Loucy (cell line): ENCODE measurements at regions not wholly inside any gene's neighbourhood (a gene's known extent, or its start where the extent isn't known, plus 50 kb on each side); places are given as distances from the start of the nearest gene placed in this dataset.

ENCODE experiments used
- H2AFZ ChIP-seq: fragments of 200-600 bp; sonication (generic); 2 replicates; pipeline ENCODE4 v1.6.0; 2016; ENCODE audit warnings: antibody characterized with exemption, mild to moderate bottlenecking, low read length, moderate library complexity
- H3F3A ChIP-seq: fragments of 200-600 bp; 2 replicates; pipeline ENCODE4 v1.6.0; 2016; ENCODE audit warnings: antibody characterized with exemption, low read depth, mild to moderate bottlenecking
- H3K27me3 ChIP-seq: fragments of 200-600 bp; sonication (generic); 2 replicates; pipeline ENCODE4 v1.6.1; 2014; ENCODE audit warnings: low read length, mild to moderate bottlenecking; ENCODE audit not compliant: insufficient read depth, poor library complexity, severe bottlenecking
- H3K36me3 ChIP-seq: fragments of 200-600 bp; sonication (generic); 2 replicates; pipeline ENCODE4 v1.6.1; 2016; ENCODE audit warnings: low read length; ENCODE audit not compliant: insufficient read depth
- H3K4me1 ChIP-seq: fragments of 200-600 bp; sonication (generic); 2 replicates; pipeline ENCODE4 v1.5.1; 2014; ENCODE audit warnings: low read length, mild to moderate bottlenecking; ENCODE audit not compliant: insufficient read depth, poor library complexity, severe bottlenecking
- H3K4me2 ChIP-seq: fragments of 200-600 bp; sonication (generic); 2 replicates; pipeline ENCODE4 v1.6.0; 2014; ENCODE audit warnings: antibody characterized with exemption, low read length, low read depth, mild to moderate bottlenecking; ENCODE audit not compliant: poor library complexity, severe bottlenecking
- H3K4me3 ChIP-seq: fragments of 200-600 bp; sonication (generic); 2 replicates; pipeline ENCODE4 v1.5.1; 2014; ENCODE audit warnings: low read length, mild to moderate bottlenecking, mixed read lengths; ENCODE audit not compliant: poor library complexity, severe bottlenecking
- H3K79me2 ChIP-seq: fragments of 200-600 bp; sonication (generic); 2 replicates; pipeline ENCODE4 v1.6.1; 2014; ENCODE audit warnings: low read length; ENCODE audit not compliant: insufficient read depth
- H3K9ac ChIP-seq: fragments of 200-600 bp; sonication (generic); 2 replicates; pipeline ENCODE4 v1.6.0; 2014; ENCODE audit warnings: mild to moderate bottlenecking, low read depth, low read length, moderate library complexity; ENCODE audit not compliant: poor library complexity, severe bottlenecking
- H3K9me2 ChIP-seq: fragments of 200-600 bp; sonication (generic); replicated peaks from 2 replicates; pipeline ENCODE4 v1.6.1; 2016; ENCODE audit warnings: low read depth, low read length, mixed read lengths
- H3K9me3 ChIP-seq: fragments of 200-600 bp; sonication (generic); 2 replicates; pipeline ENCODE4 v1.6.1; 2014; ENCODE audit warnings: mild to moderate bottlenecking, antibody characterized with exemption, low read length, low read depth; ENCODE audit not compliant: insufficient read depth
- H4K20me1 ChIP-seq: fragments of 200-600 bp; sonication (generic); 2 replicates; pipeline ENCODE4 v1.6.0; 2014; ENCODE audit warnings: antibody characterized with exemption, low read length, mild to moderate bottlenecking; ENCODE audit not compliant: insufficient read depth, poor library complexity, severe bottlenecking
- EZH2phosphoT487 ChIP-seq: fragments of 200-600 bp; IDR thresholded peaks from 2 replicates; pipeline ENCODE4 v1.6.1; 2018; ENCODE audit warnings: antibody characterized with exemption, mild to moderate bottlenecking, moderate library complexity, borderline replicate concordance
- TF ChIP-seq, protein P1 (sequence below): fragments of 200-600 bp; sonication (generic); conservative IDR thresholded peaks from 2 replicates; pipeline ENCODE4 v1.5.1; 2014; ENCODE audit warnings: mild to moderate bottlenecking, antibody characterized with exemption, low read length

GRCh38 chr3:10715886-10716285, 100.1 kb upstream of the SLC6A11 start:
- TF ChIP-seq EZH2phosphoT487, result no peak
- TF ChIP-seq, protein P1, sequence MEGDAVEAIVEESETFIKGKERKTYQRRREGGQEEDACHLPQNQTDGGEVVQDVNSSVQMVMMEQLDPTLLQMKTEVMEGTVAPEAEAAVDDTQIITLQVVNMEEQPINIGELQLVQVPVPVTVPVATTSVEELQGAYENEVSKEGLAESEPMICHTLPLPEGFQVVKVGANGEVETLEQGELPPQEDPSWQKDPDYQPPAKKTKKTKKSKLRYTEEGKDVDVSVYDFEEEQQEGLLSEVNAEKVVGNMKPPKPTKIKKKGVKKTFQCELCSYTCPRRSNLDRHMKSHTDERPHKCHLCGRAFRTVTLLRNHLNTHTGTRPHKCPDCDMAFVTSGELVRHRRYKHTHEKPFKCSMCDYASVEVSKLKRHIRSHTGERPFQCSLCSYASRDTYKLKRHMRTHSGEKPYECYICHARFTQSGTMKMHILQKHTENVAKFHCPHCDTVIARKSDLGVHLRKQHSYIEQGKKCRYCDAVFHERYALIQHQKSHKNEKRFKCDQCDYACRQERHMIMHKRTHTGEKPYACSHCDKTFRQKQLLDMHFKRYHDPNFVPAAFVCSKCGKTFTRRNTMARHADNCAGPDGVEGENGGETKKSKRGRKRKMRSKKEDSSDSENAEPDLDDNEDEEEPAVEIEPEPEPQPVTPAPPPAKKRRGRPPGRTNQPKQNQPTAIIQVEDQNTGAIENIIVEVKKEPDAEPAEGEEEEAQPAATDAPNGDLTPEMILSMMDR, result no peak
- H3K27me3 ChIP-seq, result no peaks in the 10 kb centered on the region
- no peak overlapping the region for H3K4me2 ChIP-seq
- no peak overlapping the region for H2AFZ ChIP-seq
- no peaks in the 10 kb centered on the region for H4K20me1 ChIP-seq
- H3K9me2 ChIP-seq, result no peaks in the 10 kb centered on the region
- no peaks in the 10 kb centered on the region for H3K9me3 ChIP-seq
- H3K79me2 ChIP-seq, result no peaks in the 10 kb centered on the region
- H3K9ac ChIP-seq, result no peak overlapping the region
- no peaks in the 10 kb centered on the region for H3K4me1 ChIP-seq
- H3F3A ChIP-seq, result no peaks in the 10 kb centered on the region
- no peak overlapping the region for H3K4me3 ChIP-seq
- H3K36me3 ChIP-seq, result no peaks in the 10 kb centered on the region

GRCh38 chr3:10716964-10717363, 99.1 kb upstream of the SLC6A11 start:
- Histone ChIP-seq H3K9me3 (no peaks in the 10 kb centered on the region), H2AFZ (no peak overlapping the region), H3K4me3 (no peak overlapping the region), H4K20me1 (no peaks in the 10 kb centered on the region), H3K36me3 (no peaks in the 10 kb centered on the region), H3K9ac (no peak overlapping the region), H3F3A (no peaks in the 10 kb centered on the region), H3K4me2 (no peak overlapping the region), H3K79me2 (no peaks in the 10 kb centered on the region), H3K9me2 (no peaks in the 10 kb centered on the region), H3K27me3 (no peaks in the 10 kb centered on the region), H3K4me1 (no peaks in the 10 kb centered on the region)
- no peak for TF ChIP-seq EZH2phosphoT487
- TF ChIP-seq, protein P1, result no peak

- Histone ChIP-seq H3K9me2 (no peaks in the 10 kb centered on the region), H3K4me1 (no peaks in the 10 kb centered on the region), H3K4me3 (no peak overlapping the region), H3K9me3 (no peaks in the 10 kb centered on the region), H3K9ac (no peak overlapping the region), H3K27me3 (no peaks in the 10 kb centered on the region), H3K36me3 (no peaks in the 10 kb centered on the region), H3K79me2 (no peaks in the 10 kb centered on the region), H4K20me1 (no peaks in the 10 kb centered on the region), H3F3A (no peaks in the 10 kb centered on the region), H3K4me2 (no peak overlapping the region), H2AFZ (no peak overlapping the region)
- TF ChIP-seq EZH2phosphoT487, result no peak
- TF ChIP-seq, protein P1, result no peak
Measured at GRCh38 chr3:10717756-10718155, 98.3 kb upstream of the SLC6A11 start.
